HL-60 (cell line): ENCODE measurements at regions not wholly inside any gene's neighbourhood (a gene's known extent, or its start where the extent isn't known, plus 50 kb on each side); places are given as distances from the start of the nearest gene placed in this dataset.

Experiments
- GABPA ChIP-seq: IDR thresholded peaks from 2 replicates; pipeline ENCODE4 v1.6.1; 2012; ENCODE audit warnings: low read depth
- POLR2AphosphoS5 ChIP-seq: IDR thresholded peaks from 2 replicates; pipeline ENCODE4 v1.6.1; 2012; ENCODE audit warnings: low read depth
- SPI1 ChIP-seq: IDR thresholded peaks from 2 replicates; pipeline ENCODE4 v1.6.1; 2012; ENCODE audit warnings: low read depth, mild to moderate bottlenecking, borderline replicate concordance
- TF ChIP-seq, protein P1 (sequence below): IDR thresholded peaks from one replicate; pipeline ENCODE4 v1.5.1; 2011; ENCODE audit warnings: low read length, control low read depth, inconsistent platforms; ENCODE audit not compliant: insufficient read depth
- TF ChIP-seq, protein P2 (sequence below): IDR thresholded peaks from 2 replicates; pipeline ENCODE4 v1.6.1; 2012; ENCODE audit warnings: low read depth; ENCODE audit not compliant: insufficient replicate concordance

DNA sequence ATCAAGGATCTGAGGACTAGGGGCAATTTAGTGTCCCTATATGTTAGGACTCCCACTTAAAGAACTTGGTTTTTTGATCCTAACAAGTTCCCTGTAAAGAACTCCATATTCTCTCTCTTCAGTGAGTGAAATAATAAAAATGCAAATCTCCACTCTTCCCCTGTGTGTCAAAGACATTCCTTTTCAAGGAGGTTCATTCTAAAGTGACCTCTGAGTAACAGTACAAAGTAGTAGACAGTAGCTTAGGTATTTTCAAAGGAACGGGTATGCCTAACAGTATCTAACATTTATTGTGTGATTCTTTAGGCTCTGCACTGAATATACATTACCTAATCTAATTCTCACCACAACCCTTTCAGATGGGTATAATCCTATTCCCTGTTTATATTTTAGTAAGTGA is 58.4 kb upstream of the SCOC start:
- TF ChIP-seq, protein P1, sequence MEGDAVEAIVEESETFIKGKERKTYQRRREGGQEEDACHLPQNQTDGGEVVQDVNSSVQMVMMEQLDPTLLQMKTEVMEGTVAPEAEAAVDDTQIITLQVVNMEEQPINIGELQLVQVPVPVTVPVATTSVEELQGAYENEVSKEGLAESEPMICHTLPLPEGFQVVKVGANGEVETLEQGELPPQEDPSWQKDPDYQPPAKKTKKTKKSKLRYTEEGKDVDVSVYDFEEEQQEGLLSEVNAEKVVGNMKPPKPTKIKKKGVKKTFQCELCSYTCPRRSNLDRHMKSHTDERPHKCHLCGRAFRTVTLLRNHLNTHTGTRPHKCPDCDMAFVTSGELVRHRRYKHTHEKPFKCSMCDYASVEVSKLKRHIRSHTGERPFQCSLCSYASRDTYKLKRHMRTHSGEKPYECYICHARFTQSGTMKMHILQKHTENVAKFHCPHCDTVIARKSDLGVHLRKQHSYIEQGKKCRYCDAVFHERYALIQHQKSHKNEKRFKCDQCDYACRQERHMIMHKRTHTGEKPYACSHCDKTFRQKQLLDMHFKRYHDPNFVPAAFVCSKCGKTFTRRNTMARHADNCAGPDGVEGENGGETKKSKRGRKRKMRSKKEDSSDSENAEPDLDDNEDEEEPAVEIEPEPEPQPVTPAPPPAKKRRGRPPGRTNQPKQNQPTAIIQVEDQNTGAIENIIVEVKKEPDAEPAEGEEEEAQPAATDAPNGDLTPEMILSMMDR = no peak
- no peak for TF ChIP-seq SPI1
- TF ChIP-seq, protein P2, sequence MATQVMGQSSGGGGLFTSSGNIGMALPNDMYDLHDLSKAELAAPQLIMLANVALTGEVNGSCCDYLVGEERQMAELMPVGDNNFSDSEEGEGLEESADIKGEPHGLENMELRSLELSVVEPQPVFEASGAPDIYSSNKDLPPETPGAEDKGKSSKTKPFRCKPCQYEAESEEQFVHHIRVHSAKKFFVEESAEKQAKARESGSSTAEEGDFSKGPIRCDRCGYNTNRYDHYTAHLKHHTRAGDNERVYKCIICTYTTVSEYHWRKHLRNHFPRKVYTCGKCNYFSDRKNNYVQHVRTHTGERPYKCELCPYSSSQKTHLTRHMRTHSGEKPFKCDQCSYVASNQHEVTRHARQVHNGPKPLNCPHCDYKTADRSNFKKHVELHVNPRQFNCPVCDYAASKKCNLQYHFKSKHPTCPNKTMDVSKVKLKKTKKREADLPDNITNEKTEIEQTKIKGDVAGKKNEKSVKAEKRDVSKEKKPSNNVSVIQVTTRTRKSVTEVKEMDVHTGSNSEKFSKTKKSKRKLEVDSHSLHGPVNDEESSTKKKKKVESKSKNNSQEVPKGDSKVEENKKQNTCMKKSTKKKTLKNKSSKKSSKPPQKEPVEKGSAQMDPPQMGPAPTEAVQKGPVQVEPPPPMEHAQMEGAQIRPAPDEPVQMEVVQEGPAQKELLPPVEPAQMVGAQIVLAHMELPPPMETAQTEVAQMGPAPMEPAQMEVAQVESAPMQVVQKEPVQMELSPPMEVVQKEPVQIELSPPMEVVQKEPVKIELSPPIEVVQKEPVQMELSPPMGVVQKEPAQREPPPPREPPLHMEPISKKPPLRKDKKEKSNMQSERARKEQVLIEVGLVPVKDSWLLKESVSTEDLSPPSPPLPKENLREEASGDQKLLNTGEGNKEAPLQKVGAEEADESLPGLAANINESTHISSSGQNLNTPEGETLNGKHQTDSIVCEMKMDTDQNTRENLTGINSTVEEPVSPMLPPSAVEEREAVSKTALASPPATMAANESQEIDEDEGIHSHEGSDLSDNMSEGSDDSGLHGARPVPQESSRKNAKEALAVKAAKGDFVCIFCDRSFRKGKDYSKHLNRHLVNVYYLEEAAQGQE = no peak
- TF ChIP-seq GABPA = no peak
- TF ChIP-seq POLR2AphosphoS5 = no peak
